GM12878 (cell line): ENCODE measurements at regions not wholly inside any gene's neighbourhood (a gene's known extent, or its start where the extent isn't known, plus 50 kb on each side); places are given as distances from the start of the nearest gene placed in this dataset.

ENCODE experiments used
- ATAC-seq: fragments of 200-7000 bp; cut with Tn5 transposase; 3 replicates; pipeline ENCODE4 v1.9.1; 2020; ENCODE audit warnings: mild to moderate bottlenecking, moderate library complexity
- BruUV-seq: library from RNA; stranded (reverse); fragments of 400-500 nt; replicated peaks from 2 replicates; lab custom pipeline; 2021; lab: Mats Ljungman, UMichigan
- CTCF ChIA-PET: fragments of 300-600 bp; sonication (Branson Sonifier 250); formaldehyde crosslinking; extraction: SDS; loops from one replicate; lab custom pipeline; 2021; ENCODE audit warnings: inconsistent platforms; lab: Yijun Ruan, JAX
- POLR2A ChIA-PET: fragments of 350-600 bp; formaldehyde crosslinking; extraction: SDS; loops from one replicate; lab custom pipeline; 2021; ENCODE audit warnings: inconsistent platforms; lab: Charles Lee
- RAD21 ChIA-PET: fragments of 300-600 bp; sonication (Branson Sonifier 250); formaldehyde crosslinking; loops from one replicate; lab custom pipeline; 2023; ENCODE audit warnings: antibody characterized with exemption; ENCODE audit not compliant: unreplicated experiment; lab: Charles Lee
- SMC1A ChIA-PET: fragments of 300-600 bp; sonication (Branson Sonifier 250); formaldehyde crosslinking; loops from one replicate; lab custom pipeline; 2023; ENCODE audit not compliant: unreplicated experiment, uncharacterized antibody; lab: Charles Lee
- DNase-seq: peaks from one replicate; pipeline ENCODE4 v3.0.0-alpha.2; 2011; ENCODE audit warnings: low read depth, low spot score
- FAIRE-seq: peaks from 3 replicates; lab custom pipeline; 2011; peaks lifted over from hg19 to GRCh38; lab: Jason Lieb, UNC
- H2AFZ ChIP-seq: 2 replicates; pipeline ENCODE4 v1.6.0; 2011; ENCODE audit warnings: low read depth, low read length, control low read depth; ENCODE audit not compliant: control insufficient read depth
- H3K27ac ChIP-seq: 2 replicates; pipeline ENCODE4 v1.5.1; 2011; ENCODE audit warnings: control low read depth; ENCODE audit not compliant: control insufficient read depth, insufficient read depth
- H3K27me3 ChIP-seq, 2 experiments: replicated peaks in 1 of 2; 2 replicates each; pipeline versions ENCODE4 v1.6.0 to v1.6.1; 2011; ENCODE audit warnings: low read length in 1 of 2; ENCODE audit not compliant: control insufficient read depth in 2 of 2, insufficient read depth in 2 of 2
- H3K36me3 ChIP-seq, 2 experiments: 2 replicates each; pipeline ENCODE4 v1.5.1; 2011; ENCODE audit warnings: low read length in 1 of 2; ENCODE audit not compliant: control insufficient read depth in 2 of 2, insufficient read depth in 2 of 2
- H3K4me1 ChIP-seq: 2 replicates; pipeline ENCODE4 v1.6.1; 2011; ENCODE audit warnings: mild to moderate bottlenecking, low read length, moderate library complexity, mixed read lengths; ENCODE audit not compliant: control insufficient read depth, insufficient read depth
- H3K4me2 ChIP-seq: 2 replicates; pipeline ENCODE4 v1.6.0; 2011; ENCODE audit warnings: control low read depth; ENCODE audit not compliant: control insufficient read depth, insufficient read depth
- H3K4me3 ChIP-seq: fragments of 200-600 bp; sonication (generic); 2 replicates; pipeline ENCODE4 v1.5.1; 2016
- H3K79me2 ChIP-seq: 2 replicates; pipeline ENCODE4 v1.6.0; 2011; ENCODE audit warnings: low read length; ENCODE audit not compliant: control insufficient read depth, insufficient read depth
- H3K9ac ChIP-seq: 2 replicates; pipeline ENCODE4 v1.8.0; 2011; ENCODE audit warnings: low read length, control low read depth, mixed read lengths; ENCODE audit not compliant: control insufficient read depth, insufficient read depth
- H3K9me3 ChIP-seq: replicated peaks from 3 replicates; pipeline ENCODE4 v1.5.1; 2011; ENCODE audit warnings: mild to moderate bottlenecking, low read length; ENCODE audit not compliant: control insufficient read depth, insufficient read depth
- H4K20me1 ChIP-seq: 2 replicates; pipeline ENCODE4 v1.6.0; 2011; ENCODE audit not compliant: control insufficient read depth, insufficient read depth
- CBX3 ChIP-seq: fragments of 200-600 bp; sonication (generic); IDR thresholded peaks from 2 replicates; pipeline ENCODE4 v1.6.1; 2016; ENCODE audit warnings: low read depth, borderline replicate concordance
- EED ChIP-seq: sonication (generic); IDR thresholded peaks from 2 replicates; pipeline ENCODE4 v1.6.1; 2016; ENCODE audit warnings: antibody characterized with exemption, low read depth
- IKZF1 ChIP-seq: fragments of 450-650 bp; conservative IDR thresholded peaks from 2 replicates; pipeline ENCODE4 v1.6.1; 2017; ENCODE audit warnings: antibody characterized with exemption, mild to moderate bottlenecking
- IRF4 ChIP-seq: IDR thresholded peaks from 2 replicates; pipeline ENCODE4 v1.6.1; 2011; ENCODE audit warnings: low read depth, low read length
- JUNB ChIP-seq: IDR thresholded peaks from 2 replicates; pipeline ENCODE4 v1.6.1; 2016; ENCODE audit warnings: antibody characterized with exemption, mild to moderate bottlenecking
- MEF2A ChIP-seq: IDR thresholded peaks from 2 replicates; pipeline ENCODE4 v1.6.1; 2011; ENCODE audit warnings: low read depth, mild to moderate bottlenecking, low read length, moderate library complexity; ENCODE audit not compliant: insufficient read depth
- NBN ChIP-seq: fragments of 450-650 bp; IDR thresholded peaks from 2 replicates; pipeline ENCODE4 v1.6.1; 2016
- RAD21 ChIP-seq: IDR thresholded peaks from 2 replicates; pipeline ENCODE4 v1.6.1; 2011; ENCODE audit warnings: mild to moderate bottlenecking, low read depth, low read length, moderate library complexity; ENCODE audit not compliant: insufficient read depth
- RBBP5 ChIP-seq: fragments of 200-600 bp; sonication (generic); conservative IDR thresholded peaks from 2 replicates; pipeline ENCODE4 v1.6.1; 2016
- SREBF2 ChIP-seq: IDR thresholded peaks from 2 replicates; pipeline ENCODE4 v1.6.1; 2012; ENCODE audit warnings: mild to moderate bottlenecking, low read length
- ZZZ3 ChIP-seq: IDR thresholded peaks from 2 replicates; pipeline ENCODE4 v1.6.1; 2011; ENCODE audit warnings: low read depth; ENCODE audit not compliant: control insufficient read depth, insufficient read length
- WGBS: methylation state at CpG from one replicate; pipeline ENCODE4 v1.1.6; 2016; ENCODE audit warnings: low lambda C conversion rate; ENCODE audit not compliant: insufficient replicate concordance, insufficient coverage; ENCODE audit errors: missing lambda C conversion rate; 5-methylcytosine and 5-hydroxymethylcytosine counted together
- in situ Hi-C: fragments of 300-500 bp; cut with MboI; formaldehyde crosslinking; loops from 9 replicates; pipeline ENCODE4 v1.14.3; 2018; ENCODE audit warnings: mixed read lengths
- intact Hi-C: fragments of 100-400 bp; cut with micrococcal nuclease; formaldehyde crosslinking; loops from one replicate; pipeline ENCODE4 v1.14.2; 2022; ENCODE audit not compliant: unreplicated experiment
- TF ChIP-seq, protein P1 (sequence below): IDR thresholded peaks from 2 replicates; pipeline ENCODE4 v1.6.1; 2011; ENCODE audit warnings: low read depth, mild to moderate bottlenecking, low read length, moderate library complexity, borderline replicate concordance; ENCODE audit errors: extremely low read depth
- TF ChIP-seq, protein P2 (sequence below): fragments of 450-650 bp; IDR thresholded peaks from 2 replicates; pipeline ENCODE4 v1.6.1; 2016; ENCODE audit warnings: mild to moderate bottlenecking

DNA sequence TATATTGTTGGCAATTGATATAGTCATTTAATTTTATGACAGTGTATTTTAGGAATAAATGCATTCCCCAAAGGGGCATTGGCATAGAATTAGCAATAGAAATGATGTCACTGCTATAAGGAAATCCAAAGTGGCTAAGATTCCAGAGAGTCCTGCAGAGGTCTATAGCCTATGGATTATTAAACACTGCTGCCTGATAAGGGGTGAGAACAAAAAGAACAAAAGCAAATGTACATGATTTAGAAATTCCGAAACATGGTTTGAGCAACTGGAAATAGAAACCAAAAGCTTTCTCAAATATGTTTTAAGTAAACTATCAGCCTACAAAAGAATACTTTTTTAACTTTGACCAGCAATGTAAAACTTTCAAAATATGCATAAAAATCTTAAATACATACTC lies 280.1 kb upstream of the RASGRP1 start (continued):
- no peak for TF ChIP-seq IKZF1

DNA sequence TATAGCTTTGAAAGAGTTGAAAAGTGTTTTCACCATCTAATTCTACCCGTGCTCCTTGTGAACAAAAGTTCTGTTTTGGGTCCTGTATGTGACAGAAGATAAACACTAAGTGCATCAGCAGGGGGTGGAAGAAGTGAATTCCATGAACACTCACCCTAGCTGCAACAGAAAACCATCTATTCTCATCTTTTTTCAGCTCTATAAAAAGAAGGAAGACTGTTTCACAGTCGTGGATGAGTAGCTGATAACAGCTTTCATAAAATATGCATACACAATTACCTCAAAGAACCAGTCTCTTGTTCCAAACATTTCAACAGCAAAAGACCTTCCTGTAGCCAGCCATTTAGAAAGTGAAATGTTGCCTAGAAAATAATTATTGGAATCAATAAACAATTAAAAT lies 281.7 kb upstream of the RASGRP1 start:
- H2AFZ ChIP-seq = no peak overlapping the region
- no peaks in the 10 kb centered on the region for H3K4me1 ChIP-seq
- no peaks in the 10 kb centered on the region; a peak in 1 of 4 replicates for H3K27me3 ChIP-seq
- H3K79me2 ChIP-seq = no peaks in the 10 kb centered on the region
- no peak for TF ChIP-seq SREBF2
- no peak for TF ChIP-seq MEF2A
- TF ChIP-seq, protein P1, sequence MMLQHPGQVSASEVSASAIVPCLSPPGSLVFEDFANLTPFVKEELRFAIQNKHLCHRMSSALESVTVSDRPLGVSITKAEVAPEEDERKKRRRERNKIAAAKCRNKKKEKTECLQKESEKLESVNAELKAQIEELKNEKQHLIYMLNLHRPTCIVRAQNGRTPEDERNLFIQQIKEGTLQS = no peak
- no peak for TF ChIP-seq IRF4
- TF ChIP-seq CBX3 = no peak
- no peak for TF ChIP-seq RBBP5
- no peak for TF ChIP-seq NBN
- no peak for TF ChIP-seq EED
- no peak for TF ChIP-seq JUNB
- no peak for TF ChIP-seq RAD21
- TF ChIP-seq, protein P2, sequence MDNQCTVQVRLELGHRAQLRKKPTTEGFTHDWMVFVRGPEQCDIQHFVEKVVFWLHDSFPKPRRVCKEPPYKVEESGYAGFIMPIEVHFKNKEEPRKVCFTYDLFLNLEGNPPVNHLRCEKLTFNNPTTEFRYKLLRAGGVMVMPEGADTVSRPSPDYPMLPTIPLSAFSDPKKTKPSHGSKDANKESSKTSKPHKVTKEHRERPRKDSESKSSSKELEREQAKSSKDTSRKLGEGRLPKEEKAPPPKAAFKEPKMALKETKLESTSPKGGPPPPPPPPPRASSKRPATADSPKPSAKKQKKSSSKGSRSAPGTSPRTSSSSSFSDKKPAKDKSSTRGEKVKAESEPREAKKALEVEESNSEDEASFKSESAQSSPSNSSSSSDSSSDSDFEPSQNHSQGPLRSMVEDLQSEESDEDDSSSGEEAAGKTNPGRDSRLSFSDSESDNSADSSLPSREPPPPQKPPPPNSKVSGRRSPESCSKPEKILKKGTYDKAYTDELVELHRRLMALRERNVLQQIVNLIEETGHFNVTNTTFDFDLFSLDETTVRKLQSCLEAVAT = no peak
- TF ChIP-seq ZZZ3 = no peak
- RAD21 ChIA-PET = no interaction called here
- FAIRE-seq = no peak
- CTCF ChIA-PET = interaction anchor here (0.6 kb wide), 1 partner anchor 10 kb away, joined by 3 read pairs; no protein-coding TSS in a partner anchor
- no peak for DNase-seq
- no peaks in the 10 kb centered on the region for H3K9me3 ChIP-seq
- POLR2A ChIA-PET = no interaction called here
- no peak overlapping the region for H3K27ac ChIP-seq
- H3K36me3 ChIP-seq = no peaks in the 10 kb centered on the region
- ATAC-seq = no peak
- no peak overlapping the region for H3K4me3 ChIP-seq
- SMC1A ChIA-PET = no interaction called here
- in situ Hi-C loops = no loop called here
- H3K9ac ChIP-seq = no peak overlapping the region
- H4K20me1 ChIP-seq = no peaks in the 10 kb centered on the region
- intact Hi-C loops = no loop called here
- no TSS peak for BruUV-seq
- no peak overlapping the region for H3K4me2 ChIP-seq
- 0% methylated on average over 2 of the region's 2 CpGs for WGBS
